ENCODE measurements at regions not wholly inside any gene's neighbourhood (a gene's known extent, or its start where the extent isn't known, plus 50 kb on each side); places are given as distances from the start of the nearest gene placed in this dataset.
"Not testable (repeated sequence)": the region's sequence is repeated elsewhere in the genome, so short reads cannot be mapped to it uniquely, and the experiment has no call there.

DNA sequence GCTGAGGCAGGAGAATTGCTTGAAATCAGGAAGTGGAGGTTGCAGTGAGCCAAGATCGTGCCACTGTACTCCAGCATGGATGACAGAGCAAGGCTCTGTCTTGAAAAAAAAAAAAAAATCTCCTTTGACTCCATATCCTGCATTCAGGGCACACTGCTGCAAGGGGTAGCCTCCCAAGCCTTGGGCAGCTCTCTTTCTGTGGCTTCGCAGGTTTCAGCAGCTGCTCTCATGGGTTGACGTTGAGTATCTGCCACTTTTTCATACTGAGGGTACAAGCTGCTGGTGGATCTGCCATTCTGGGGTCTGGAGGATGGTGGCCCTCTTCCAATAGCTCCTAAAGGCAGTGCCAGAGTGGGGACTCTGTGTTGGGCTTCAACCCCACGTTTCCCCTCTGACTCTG lies 2198.1 kb upstream of the WWC1 start:
- no peaks in the 10 kb centered on the region for H3K4me1 Mint-ChIP-seq (ENCODE audit: low read depth)
- POLR2A ChIA-PET: no interaction called here

DNA sequence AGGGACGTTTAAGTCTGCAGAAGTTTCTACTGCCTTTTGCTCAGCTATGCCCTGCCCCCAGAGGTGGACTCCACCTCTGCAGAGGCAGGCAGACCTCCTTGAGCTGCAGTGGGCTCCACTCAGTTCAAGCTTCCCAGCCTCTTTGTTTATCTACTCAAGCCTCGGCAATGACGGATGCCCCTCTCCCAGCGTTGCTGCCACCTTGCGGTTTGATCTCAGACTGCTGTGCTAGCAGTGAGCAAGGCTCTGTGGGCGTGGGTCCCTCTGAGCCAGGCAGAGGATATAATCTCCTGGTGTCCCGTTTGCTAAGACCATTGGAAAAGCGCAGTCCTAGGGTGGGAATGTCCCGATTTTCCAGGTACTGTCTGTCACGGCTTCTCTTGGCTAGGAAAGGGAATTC lies 2188.5 kb upstream of the WWC1 start:
- CTCF ChIA-PET: no interaction called here
- POLR2A ChIA-PET: no interaction called here
- H3K9me3 Mint-ChIP-seq (ENCODE audit: insufficient read depth): no peaks in the 10 kb centered on the region
- H3K4me3 Mint-ChIP-seq: no peak overlapping the region
- ATAC-seq (no peak), DNase-seq (no peak)
- H3K36me3 Mint-ChIP-seq (ENCODE audit: low read depth): no peaks in the 10 kb centered on the region
- H3K27ac Mint-ChIP-seq: no peak overlapping the region
- H3K27me3 Mint-ChIP-seq (ENCODE audit: low read depth): no peaks in the 10 kb centered on the region
- H3K4me1 Mint-ChIP-seq (ENCODE audit: low read depth): no peaks in the 10 kb centered on the region

More for the DNA sequence above, 2198.1 kb upstream of the WWC1 start:
- no peak for ATAC-seq
- Mint-ChIP-seq H3K36me3 (ENCODE audit: low read depth) (no peaks in the 10 kb centered on the region), H3K27me3 (ENCODE audit: low read depth) (no peaks in the 10 kb centered on the region), H3K4me3 (no peak overlapping the region), H3K27ac (no peak overlapping the region), H3K9me3 (ENCODE audit: insufficient read depth) (no peaks in the 10 kb centered on the region)
- DNase-seq: no peak
- CTCF ChIA-PET: no interaction called here

DNA sequence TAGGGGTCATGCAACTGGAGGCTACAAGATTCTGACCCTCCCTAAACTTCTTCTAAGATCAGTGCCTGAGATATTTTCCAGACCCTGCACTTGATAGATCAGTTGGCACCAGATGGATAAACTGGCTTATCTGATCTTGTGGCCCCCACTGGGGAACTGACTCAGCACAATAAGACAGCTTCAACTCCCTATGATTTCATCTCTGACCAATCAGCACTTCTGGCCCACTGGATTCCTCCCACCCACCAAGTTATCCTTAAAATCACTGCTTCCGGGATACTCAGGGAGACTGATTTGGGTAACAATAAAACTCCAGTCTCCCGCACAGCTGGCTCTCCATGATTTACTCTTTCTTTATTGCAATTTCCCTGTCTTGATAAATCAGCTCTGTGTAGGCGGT lies 2180.4 kb upstream of the WWC1 start:
- peaks cover 12% of the 10 kb centered on the region for H3K9me3 Mint-ChIP-seq (ENCODE audit: insufficient read depth)
- H3K27ac Mint-ChIP-seq: no peak overlapping the region
- POLR2A ChIA-PET: no interaction called here
- H3K27me3 Mint-ChIP-seq (ENCODE audit: low read depth): no peaks in the 10 kb centered on the region
- ATAC-seq (no peak), DNase-seq (no peak)
- CTCF ChIA-PET: no interaction called here
- no peak overlapping the region for H3K4me3 Mint-ChIP-seq
- no peaks in the 10 kb centered on the region for H3K4me1 Mint-ChIP-seq (ENCODE audit: low read depth)
- H3K36me3 Mint-ChIP-seq (ENCODE audit: low read depth): no peaks in the 10 kb centered on the region

DNA sequence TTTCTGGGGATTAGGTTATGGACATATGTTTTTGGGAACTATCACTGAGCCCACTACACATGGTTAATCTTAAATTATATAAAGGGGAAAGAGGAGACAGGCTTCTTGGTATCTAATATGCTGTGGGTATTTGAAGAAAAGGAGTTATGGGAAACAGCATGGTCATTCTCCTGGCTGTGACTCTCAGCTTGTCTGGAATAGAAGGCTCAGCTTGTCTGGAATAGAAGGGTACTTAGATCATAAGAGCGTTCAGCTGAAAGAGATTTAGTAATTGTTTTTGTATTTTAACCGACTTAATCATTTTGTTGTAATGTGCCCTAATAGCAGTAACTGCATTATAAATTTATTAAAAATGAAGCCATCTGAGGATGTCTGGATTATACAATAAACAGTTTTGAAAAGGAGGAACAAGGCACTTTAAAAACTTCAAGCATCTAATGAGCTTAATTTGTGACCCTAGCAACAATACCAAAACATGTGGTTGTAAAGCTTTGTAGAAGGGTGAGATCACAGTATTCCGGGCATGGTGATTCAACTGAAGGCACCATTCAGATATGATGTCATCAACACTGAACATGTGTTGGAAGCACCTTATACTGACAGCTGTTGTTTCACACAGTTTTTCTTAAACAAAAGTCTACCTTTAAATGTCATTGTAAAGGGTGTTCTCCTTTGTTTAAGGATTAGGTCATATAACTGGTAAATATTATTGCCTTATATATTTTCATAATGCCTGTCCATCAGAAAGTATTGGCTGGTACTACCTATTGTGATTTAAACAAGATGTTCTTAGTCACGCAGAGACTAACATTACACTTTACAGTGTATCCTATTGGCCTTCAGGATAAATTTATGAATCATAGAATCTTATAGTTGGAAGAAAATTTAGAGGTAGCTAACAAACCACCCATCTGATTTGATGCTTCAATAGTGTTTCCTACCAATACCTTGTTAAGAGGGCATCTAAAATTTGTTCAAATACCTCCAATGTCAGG lies 2174.1 kb upstream of the WWC1 start:
- H3K4me1 Mint-ChIP-seq (ENCODE audit: low read depth): no peaks in the 10 kb centered on the region
- ATAC-seq: no peak
- ChIA-PET POLR2A (no interaction called here), CTCF (no interaction called here)
- no peak for DNase-seq
- H3K4me3 Mint-ChIP-seq: no peak overlapping the region
- H3K9me3 Mint-ChIP-seq (ENCODE audit: insufficient read depth): peaks cover 6% of the 10 kb centered on the region
- H3K27me3 Mint-ChIP-seq (ENCODE audit: low read depth): no peaks in the 10 kb centered on the region
- H3K36me3 Mint-ChIP-seq (ENCODE audit: low read depth): no peaks in the 10 kb centered on the region
- no peak overlapping the region for H3K27ac Mint-ChIP-seq

DNA sequence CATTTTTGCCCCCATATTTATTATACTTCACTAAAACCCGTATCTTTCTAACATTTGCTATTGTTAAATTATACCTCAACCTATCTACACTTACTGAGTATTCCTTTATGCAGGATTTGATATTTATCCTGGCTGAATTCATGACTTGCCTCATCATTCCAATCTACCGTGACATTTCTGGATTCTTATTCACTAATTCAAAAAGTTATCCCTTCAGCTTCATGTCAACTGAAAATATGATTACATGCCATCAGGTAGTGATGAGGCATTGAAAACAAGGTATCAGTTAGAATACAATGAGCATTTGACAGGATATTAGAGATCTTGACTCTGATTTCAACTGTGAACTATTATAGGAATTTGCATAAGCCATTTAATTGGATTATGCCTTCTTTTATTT lies 2171.9 kb upstream of the WWC1 start:
- ChIA-PET CTCF (no interaction called here), POLR2A (no interaction called here)
- DNase-seq (no peak), ATAC-seq (no peak)
- Mint-ChIP-seq H3K27me3 (ENCODE audit: low read depth) (no peaks in the 10 kb centered on the region), H3K9me3 (ENCODE audit: insufficient read depth) (peaks cover 15% of the 10 kb centered on the region), H3K4me3 (no peak overlapping the region), H3K4me1 (ENCODE audit: low read depth) (no peaks in the 10 kb centered on the region), H3K36me3 (ENCODE audit: low read depth) (no peaks in the 10 kb centered on the region), H3K27ac (no peak overlapping the region)

DNA sequence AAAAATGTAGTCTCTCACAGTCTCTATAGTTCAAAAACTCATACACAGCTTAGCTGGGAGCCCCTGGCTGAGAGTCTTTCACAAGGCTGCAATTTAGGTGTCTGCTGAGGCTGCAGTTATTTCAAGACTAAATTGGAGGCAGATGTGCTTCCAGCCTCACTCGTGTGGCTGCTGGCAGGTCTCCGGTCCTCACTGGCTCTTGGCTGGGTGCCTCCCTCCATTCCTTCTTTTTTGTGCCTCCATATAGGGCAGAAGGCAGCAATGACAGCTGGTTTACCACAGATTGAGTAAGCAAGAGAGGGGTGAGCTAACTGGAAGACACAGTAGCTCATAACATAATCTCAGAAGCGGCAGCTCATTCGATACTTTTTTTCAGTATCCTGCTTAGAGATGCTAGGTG lies 2167.7 kb upstream of the WWC1 start:
- no peak overlapping the region for H3K27ac Mint-ChIP-seq
- DNase-seq (no peak), ATAC-seq (no peak)
- H3K4me3 Mint-ChIP-seq: no peak overlapping the region
- POLR2A ChIA-PET: no interaction called here
- H3K36me3 Mint-ChIP-seq (ENCODE audit: low read depth): no peaks in the 10 kb centered on the region
- H3K27me3 Mint-ChIP-seq (ENCODE audit: low read depth): no peaks in the 10 kb centered on the region
- CTCF ChIA-PET: no interaction called here
- H3K4me1 Mint-ChIP-seq (ENCODE audit: low read depth): no peaks in the 10 kb centered on the region
- peaks cover 10% of the 10 kb centered on the region for H3K9me3 Mint-ChIP-seq (ENCODE audit: insufficient read depth)

DNA sequence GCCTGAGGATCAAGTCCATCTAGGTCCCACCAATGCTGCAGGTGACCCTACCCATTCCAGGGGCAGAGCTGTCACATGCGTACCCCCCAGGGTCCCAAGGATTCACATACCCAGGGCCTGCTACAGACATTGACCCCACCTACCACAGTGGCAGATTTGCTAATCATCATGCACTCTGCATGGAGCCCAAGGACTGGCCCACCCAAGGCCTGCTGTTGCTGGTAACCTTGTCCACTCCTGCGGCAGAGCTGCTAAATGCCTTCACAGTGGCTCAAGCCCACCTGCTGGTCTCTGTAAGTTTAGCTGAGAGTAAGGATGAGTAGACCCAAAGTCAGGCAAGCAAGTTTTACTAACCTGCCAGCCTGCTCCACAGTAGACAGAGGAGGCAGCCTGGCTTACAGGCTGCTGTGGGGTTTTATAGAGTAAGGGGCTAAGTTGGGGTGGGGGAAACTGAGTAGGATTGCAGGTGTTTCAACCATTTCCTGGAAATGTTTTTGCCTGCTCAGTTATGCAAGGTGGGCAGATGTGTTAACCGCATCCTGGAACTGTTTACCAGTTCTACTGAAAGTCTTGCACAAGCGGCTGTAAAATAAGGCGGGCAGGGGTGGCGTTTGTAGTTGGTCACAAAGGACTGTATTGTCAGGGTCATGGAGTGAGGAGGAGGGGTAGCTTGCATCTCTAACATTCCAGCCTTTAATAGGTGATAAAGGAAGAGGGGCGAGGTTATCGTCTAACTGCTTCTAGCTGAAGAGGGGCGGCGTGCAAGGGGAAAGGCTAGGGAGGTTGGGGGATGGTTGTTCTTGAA lies 2163.5 kb upstream of the WWC1 start:
- peaks cover 5% of the 10 kb centered on the region for H3K9me3 Mint-ChIP-seq (ENCODE audit: insufficient read depth)
- no peak for DNase-seq
- no peak overlapping the region for H3K4me3 Mint-ChIP-seq
- H3K27me3 Mint-ChIP-seq (ENCODE audit: low read depth): no peaks in the 10 kb centered on the region
- H3K36me3 Mint-ChIP-seq (ENCODE audit: low read depth): no peaks in the 10 kb centered on the region
- POLR2A ChIA-PET: no interaction called here
- no peaks in the 10 kb centered on the region for H3K4me1 Mint-ChIP-seq (ENCODE audit: low read depth)
- CTCF ChIA-PET: no interaction called here
- ATAC-seq: no peak
- H3K27ac Mint-ChIP-seq: no peak overlapping the region

DNA sequence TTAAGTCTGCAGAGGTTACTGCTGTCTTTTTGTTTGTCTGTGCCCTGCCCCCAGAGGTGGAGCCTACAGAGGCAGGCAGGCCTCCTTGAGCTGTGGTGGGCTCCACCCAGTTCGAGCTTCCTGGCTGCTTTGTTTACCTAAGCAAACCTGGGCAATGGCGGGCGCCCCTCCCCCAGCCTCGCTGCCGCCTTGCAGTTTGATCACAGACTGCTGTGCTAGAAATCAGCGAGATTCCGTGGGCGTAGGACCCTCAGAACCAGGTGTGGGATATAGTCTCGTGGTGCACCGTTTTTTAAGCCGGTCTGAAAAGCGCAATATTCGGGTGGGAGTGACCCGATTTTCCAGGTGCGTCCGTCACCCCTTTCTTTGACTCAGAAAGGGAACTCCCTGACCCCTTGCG lies 2146.3 kb upstream of the WWC1 start:
- ATAC-seq; H3K4me1 Mint-ChIP-seq (ENCODE audit: low read depth); POLR2A ChIA-PET; DNase-seq; H3K27me3 Mint-ChIP-seq (ENCODE audit: low read depth); H3K36me3 Mint-ChIP-seq (ENCODE audit: low read depth); H3K9me3 Mint-ChIP-seq (ENCODE audit: insufficient read depth); CTCF ChIA-PET; H3K4me3 Mint-ChIP-seq; H3K27ac Mint-ChIP-seq: not testable (repeated sequence)

DNA sequence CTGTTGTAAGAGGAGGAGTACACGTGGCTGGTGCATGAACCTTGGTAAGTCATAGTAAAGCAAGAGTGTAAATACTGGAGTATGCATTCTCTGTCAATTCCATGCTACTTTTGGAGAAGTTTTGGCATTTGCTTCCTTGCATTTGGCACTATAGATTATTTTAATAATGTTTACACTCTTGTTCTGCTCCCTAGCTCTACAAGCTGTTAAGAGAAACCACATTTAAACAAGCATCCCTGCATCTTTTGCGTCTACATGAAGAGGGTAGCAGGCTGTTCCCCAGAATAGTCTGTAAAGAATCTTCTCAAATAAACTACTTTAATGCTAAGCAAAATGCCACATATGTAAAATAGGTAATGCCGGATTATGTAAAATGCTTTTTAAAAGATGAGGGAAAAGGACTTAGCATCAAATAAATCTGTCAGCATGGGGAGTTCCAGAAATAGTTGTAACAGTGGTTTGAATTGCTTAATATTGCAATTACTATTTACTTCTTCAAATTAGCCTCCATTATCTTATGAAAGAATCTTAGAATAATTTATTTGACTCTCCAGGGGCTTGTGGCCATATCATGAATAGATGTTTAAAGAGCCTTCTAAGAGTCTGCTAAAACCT lies 2127.3 kb upstream of the WWC1 start:
- no peak overlapping the region for H3K27ac Mint-ChIP-seq
- no peaks in the 10 kb centered on the region for H3K4me1 Mint-ChIP-seq (ENCODE audit: low read depth)
- DNase-seq: no peak
- H3K36me3 Mint-ChIP-seq (ENCODE audit: low read depth): no peaks in the 10 kb centered on the region
- H3K9me3 Mint-ChIP-seq (ENCODE audit: insufficient read depth): no peaks in the 10 kb centered on the region
- POLR2A ChIA-PET: no interaction called here
- CTCF ChIA-PET: no interaction called here
- H3K4me3 Mint-ChIP-seq: no peak overlapping the region
- no peak for ATAC-seq
- no peaks in the 10 kb centered on the region for H3K27me3 Mint-ChIP-seq (ENCODE audit: low read depth)

DNA sequence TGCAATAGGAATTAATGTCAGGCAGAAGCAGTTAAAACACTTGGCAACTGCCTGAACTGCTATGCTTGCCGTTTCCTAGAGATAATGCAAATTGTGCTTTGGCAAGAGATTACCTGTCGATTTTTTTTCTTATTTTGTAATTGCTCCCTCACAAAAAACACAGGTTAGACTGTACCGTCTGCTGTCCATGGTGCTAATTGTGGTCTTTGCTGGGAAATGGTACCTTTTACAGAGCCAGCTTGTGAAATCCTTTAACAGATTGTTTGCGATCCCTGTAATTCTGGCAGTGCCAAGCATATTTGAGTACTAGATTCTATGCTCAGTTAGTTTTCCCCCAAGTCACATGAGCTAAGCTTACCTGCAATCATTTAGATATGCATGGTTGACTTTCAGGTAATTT lies 2125.8 kb upstream of the WWC1 start:
- no peak overlapping the region for H3K27ac Mint-ChIP-seq
- no peaks in the 10 kb centered on the region for H3K27me3 Mint-ChIP-seq (ENCODE audit: low read depth)
- no peaks in the 10 kb centered on the region for H3K4me1 Mint-ChIP-seq (ENCODE audit: low read depth)
- H3K36me3 Mint-ChIP-seq (ENCODE audit: low read depth): no peaks in the 10 kb centered on the region
- ChIA-PET CTCF (no interaction called here), POLR2A (no interaction called here)
- H3K9me3 Mint-ChIP-seq (ENCODE audit: insufficient read depth): no peaks in the 10 kb centered on the region
- ATAC-seq (no peak), DNase-seq (no peak)
- H3K4me3 Mint-ChIP-seq: no peak overlapping the region

DNA sequence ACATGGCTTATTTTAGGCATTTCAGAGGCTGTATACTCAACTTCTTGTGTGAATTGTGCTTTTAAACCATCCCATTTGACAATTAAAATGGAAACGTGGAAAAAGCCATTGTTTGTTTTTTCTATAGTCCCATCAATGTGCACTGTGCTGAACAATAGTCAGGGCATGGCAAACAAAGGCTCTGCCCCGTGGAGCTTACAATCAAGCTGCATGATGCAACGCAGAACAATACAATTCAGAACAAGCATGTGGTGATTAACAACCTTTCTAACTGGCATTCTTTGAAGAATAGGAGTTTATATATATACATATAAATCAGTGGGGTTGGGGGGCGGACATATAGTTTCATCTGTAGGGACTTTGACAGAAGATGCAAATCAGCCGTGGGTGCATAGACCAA lies 2125.4 kb upstream of the WWC1 start:
- no peak for DNase-seq
- CTCF ChIA-PET: no interaction called here
- Mint-ChIP-seq H3K27me3 (ENCODE audit: low read depth) (no peaks in the 10 kb centered on the region), H3K4me1 (ENCODE audit: low read depth) (no peaks in the 10 kb centered on the region), H3K9me3 (ENCODE audit: insufficient read depth) (no peaks in the 10 kb centered on the region), H3K4me3 (no peak overlapping the region), H3K36me3 (ENCODE audit: low read depth) (no peaks in the 10 kb centered on the region), H3K27ac (no peak overlapping the region)
- ATAC-seq: no peak
- POLR2A ChIA-PET: interaction anchor here (0.6 kb wide), 1 partner anchor 1741 kb away, joined by 4 read pairs; no protein-coding TSS in a partner anchor

DNA sequence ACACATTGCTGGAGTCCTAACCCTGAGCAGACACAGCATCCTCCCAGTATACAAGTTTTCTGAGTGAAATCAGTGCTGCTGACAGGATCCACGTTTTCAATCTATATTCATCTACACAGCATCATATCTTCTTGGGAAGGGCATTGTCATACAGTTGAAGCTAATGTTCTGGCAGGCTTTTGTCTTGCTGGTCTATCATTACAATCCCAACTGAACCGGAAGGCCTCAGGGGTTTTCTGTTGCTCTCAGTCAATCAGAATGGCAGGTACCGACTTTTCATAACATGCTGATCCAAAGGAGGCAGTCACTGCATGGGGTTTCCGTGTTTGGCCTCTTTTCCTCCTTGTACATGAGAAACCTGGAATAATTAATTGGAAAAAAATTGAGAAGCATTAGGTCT lies 2118.8 kb upstream of the WWC1 start:
- H3K9me3 Mint-ChIP-seq (ENCODE audit: insufficient read depth): peaks cover 3% of the 10 kb centered on the region
- CTCF ChIA-PET: no interaction called here

More for the DNA sequence above, 2118.8 kb upstream of the WWC1 start:
- Mint-ChIP-seq H3K4me3 (no peak overlapping the region), H3K4me1 (ENCODE audit: low read depth) (no peaks in the 10 kb centered on the region), H3K27me3 (ENCODE audit: low read depth) (no peaks in the 10 kb centered on the region), H3K27ac (no peak overlapping the region), H3K36me3 (ENCODE audit: low read depth) (no peaks in the 10 kb centered on the region)
- ATAC-seq (no peak), DNase-seq (no peak)
- POLR2A ChIA-PET: no interaction called here

Data from activated CD8-positive, alpha-beta T cell treated with anti-CD3 and anti-CD28 coated beads, Interleukin-2, amount 10 ng/mL, durations not matched to agents 7 days and 5 days (primary cell).